NCI-H2171 treated with DMSO at 0.1 percent for 48 hours (cell line): ENCODE measurements at regions not wholly inside any gene's neighbourhood (a gene's known extent, or its start where the extent isn't known, plus 50 kb on each side); places are given as distances from the start of the nearest gene placed in this dataset.
A peak's percentile ranks its signal among the peaks of the same experiment; 100 is the strongest.

Source experiments
- DNase-seq: peaks from one replicate; lab custom pipeline; 2025; lab: John Stamatoyannopoulos, UW

DNA sequence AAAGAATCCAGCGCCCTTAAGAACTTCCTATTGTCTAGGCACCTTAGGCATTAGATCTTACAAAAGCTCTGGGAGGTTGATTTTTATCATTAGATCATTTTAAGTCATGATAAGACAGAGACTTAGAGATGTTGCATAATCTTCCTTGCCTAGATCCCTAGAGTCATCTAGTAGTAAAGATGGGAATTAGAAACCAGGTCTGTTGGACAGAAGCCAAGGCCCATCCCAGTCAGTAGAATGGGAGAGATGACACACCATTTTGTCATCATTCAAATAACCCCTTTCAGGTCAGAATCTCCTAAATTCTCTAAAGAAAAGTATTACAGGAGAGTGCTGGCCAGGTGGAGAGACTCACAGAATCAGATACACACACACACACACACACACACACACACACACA, 579.1 kb downstream of the BMP2 start:
- no peak for DNase-seq

DNA sequence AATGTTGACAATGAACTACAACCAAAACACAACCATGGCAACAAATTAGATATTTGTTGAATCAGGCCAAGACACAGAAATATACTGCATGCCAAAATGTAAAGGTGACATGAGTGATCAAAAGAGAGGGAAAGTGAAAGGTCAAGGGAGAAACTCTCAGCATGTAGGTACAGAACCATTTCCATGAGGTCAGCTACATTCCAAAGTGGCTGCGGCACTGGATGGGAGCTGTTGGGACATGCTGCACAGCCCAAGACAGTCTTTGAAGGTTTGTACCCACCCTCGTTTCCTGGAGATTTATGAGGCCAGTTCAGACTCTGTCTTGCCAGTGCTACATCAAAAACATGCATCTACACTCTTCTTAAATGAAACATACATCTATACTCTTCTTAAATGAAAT, 579.9 kb downstream of the BMP2 start:
- no peak for DNase-seq

DNA sequence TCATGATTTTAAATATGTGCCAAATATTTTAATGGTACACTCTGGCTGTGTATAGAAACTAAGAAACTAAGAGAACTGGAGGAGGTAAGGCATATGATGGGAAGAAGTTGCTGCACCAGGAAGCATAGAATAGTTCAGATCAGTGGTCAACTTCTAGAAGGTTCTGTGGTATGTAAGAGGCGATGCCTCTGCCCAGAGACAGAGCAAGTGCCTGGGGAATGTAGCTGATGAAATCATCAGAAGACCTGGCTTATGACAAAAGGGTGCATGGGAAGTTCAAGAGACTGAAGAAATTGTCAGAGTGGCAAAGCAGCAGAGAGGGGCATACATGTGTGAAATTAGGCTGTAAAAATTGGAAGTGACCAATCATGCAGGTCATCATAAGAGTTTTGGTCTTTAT, 580.8 kb downstream of the BMP2 start:
- DNase-seq: no peak

DNA sequence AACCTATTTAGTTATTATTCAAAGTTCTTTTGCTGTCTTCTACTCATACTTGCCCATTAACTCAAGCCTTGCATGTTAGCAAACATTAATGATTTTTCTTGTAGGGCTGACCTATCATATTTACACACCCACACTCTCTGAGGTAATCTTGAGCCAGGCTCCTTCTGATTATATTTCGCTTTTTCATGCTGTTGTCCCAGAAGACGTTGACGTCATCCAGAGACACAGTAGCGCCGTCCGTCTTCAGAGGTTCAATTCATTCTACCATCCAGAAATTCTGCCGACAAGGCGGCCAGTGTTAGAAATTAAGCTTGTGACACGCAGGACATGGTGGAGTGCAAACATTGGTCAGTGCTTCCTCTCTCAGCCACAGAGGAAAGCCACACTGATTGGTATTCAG, 584.7 kb downstream of the BMP2 start:
- DNase-seq: no peak

DNA sequence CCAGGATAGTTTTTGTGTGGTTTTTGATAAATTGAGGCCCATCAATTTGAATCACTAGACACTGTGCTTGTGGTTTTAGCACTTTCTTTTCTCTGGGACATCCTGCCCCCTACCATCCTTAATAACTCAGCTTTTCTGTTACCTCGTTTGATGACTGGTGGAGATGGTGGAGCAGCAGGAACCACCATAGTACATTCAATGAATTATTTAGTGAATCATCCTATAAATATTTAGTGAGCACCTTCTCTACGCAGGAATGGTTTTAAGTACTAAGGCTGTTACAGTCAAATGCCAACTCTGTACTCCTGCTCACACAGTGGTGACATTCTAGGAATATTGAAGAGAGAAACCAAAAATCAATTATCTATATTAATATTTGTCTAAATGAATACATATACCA, 585.2 kb downstream of the HAO1 start:
- no peak for DNase-seq

DNA sequence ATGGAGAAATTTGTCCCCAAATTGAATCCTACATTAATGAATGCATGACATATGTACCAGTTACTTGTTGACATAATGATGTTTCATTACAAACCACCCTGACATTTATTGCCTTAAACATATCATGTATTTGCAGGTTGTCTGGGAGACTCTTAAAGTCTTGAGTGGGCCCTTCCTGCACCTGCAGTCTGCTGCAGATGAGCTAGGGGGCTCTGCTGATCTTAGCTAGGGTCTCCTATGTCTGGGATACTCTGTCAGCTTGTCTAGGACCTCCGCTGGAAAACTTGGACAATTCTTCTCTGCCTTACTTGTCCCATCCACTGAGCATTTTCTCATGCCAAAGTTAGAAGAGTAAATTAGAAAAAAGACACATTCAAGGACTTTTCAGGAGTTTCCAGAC, 581.6 kb downstream of the HAO1 start:
- no peak for DNase-seq

DNA sequence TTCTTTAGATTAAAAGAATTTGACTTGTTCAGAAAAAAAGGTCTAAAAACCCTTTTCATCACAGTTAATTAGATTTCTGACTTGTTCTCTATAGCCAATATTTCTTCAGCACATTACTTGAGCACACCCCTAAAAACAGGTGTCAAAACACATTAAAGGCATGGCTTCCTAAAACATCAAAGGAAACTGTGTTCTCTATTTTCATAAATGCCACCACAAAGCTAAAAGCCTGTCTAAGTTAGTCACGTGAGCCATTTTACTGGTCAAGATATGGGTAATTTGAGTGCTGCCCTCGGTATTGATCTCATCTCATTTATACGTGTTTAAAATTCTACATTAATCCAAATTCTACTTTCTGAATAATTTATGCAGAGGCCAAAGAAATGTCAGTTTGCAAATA, 580.5 kb downstream of the HAO1 start:
- no peak for DNase-seq

DNA sequence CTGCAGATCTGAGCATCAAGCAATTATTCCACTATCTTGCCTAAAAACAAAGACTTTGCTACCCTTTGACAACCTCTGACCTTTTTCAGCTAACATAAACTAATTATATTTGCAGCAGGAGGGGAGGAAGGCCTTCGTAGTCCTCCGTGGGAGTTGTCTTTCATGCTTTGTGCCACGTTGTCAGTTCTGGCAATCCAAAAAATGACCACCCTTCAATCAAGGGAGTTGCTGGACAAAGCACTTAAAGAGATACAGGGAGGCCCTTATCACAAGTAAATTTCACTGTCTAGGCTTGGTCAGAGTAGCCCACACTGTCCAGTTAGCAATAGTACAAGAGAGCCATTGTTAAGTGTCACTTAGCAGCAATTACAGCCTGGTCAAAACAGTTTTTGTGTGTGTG, 578.9 kb downstream of the HAO1 start:
- DNase-seq: no peak

DNA sequence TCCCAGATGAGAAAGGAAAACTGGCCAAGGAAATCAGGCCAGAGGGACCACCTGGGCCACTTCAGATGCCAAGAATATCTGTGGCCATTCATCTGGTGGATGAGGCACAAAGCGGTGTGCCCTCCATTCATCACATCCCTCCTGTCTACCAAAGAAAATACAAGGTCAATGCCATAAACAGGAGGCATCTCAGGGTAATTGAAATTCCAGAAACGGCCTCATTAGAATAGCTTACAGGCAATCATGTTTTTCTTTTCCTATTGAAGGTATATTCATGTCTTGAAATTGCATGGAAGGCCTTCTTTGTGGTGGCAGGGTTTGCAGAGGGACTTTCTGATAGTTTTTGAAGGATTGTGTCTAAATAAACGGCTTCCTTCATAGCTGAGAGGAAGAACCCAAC, 578.3 kb downstream of the HAO1 start:
- DNase-seq: no peak

DNA sequence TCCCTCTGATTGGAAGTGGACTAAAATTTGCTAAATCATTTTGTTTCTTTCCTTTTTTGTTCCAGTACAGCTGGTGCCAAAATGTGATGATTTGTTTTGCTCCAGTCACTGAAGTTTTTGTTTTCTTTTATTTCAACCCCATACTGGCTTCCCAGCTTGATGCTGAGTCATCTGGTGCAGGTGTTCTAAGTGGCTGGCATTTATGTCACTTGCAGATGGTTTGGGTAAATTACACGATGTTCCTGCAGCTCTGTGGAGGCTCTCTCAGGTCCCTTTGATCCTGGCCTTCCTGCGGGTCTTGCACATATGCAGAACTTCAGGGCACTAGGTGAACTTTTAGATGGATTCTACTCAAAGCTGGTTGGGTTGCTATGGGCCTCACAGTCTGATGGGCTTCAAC, 577.7 kb downstream of the HAO1 start:
- DNase-seq: no peak

DNA sequence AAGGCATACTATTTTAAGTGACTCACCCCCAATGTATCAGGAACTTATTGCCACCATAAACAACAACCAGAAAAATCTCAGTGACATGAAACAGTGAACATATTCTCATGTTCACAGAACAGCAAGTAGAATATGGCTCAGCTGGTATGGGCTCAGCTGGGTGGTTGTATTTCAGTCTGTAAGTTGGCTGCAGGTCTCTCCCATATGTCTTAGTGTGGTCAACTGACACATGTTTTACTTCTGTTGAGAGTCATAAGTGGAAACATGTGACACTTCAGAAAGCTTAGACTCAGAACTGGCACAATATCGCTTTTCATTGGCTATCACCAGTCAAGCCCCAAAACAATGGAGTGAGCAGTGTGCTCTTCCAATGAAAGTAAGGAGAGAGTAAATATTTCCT, 574.1 kb downstream of the HAO1 start:
- no peak for DNase-seq

DNA sequence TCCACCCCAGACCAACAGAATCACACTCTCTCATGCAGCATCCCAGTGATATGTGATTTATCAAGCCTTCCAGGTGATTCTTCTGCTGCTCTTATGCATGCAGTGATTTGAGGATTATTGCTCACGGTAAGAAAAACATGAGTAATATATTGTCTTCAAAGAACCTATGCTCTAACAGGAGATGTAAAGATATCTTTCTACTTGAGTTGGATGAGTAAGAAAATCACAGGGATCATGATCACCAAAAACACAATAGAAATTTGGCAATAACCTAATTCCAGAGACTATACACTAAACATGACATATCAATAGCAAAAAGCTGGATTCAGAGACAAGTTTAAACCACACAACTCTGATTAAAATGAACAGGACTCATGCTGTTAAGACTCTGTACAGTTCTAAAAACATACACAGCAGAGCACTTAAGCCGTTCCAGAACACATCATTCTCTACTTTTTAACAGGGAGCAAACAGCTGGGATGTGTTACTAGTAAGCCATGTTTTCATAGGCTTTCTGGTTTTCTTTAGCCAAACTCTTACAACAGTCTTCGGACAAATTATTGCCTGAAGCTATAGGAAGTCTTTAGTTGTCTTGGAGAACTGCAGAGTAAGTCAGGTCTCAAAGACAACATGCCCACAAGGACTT, 568.6 kb downstream of the HAO1 start:
- no peak for DNase-seq

DNA sequence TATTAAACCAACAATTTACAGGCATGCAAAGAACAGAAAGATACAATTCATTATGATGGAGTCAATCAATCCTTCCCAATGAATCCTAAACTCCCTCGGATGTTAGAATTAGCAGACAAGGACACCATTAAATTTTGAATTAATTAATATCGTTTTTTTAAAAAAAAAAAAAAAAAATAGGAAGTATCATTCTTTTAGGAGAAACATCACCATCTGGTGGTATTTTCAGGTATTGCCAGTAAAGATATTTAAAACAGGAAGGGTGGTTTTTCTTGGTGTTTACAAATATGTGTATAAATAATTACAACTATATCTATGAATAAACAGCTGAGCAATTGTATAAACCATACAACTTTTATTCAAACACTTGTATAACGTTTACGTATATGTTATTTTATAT, 564.4 kb downstream of the HAO1 start:
- peak; percentile 26 for DNase-seq

DNA sequence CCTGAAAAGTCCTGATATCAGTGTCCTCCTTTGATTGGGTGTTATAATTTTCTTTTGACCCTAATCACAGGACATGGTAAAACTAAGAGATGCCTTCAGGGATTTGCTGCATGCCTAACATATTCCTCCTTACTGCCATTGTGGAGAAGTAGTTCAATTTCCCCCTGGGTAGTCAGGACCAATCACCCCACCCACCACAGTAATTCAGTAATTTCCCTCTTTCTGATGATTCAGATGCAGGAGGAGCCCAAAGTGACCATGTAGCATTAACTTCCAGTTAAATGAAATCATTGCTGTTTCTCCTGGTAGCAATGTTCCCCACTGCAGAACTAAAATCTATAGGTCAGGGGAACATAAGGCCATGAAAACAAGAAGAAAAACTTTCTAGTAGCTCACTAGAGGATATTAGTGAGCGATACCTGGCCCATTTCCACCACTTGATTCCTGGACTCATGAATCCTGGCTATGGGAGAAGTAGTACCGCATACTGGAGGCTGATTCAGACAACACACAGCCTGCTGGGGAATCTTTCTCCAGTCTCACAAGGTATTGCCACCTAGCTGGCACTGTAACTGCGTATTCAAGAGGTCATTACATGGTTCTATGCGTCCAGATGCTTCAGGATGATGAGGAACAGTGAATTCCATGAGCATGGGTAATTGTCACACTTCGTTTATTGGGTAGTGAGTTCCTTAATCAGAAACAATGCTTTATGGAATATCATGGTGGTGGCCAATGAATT, 561.2 kb downstream of the HAO1 start:
- DNase-seq: no peak

DNA sequence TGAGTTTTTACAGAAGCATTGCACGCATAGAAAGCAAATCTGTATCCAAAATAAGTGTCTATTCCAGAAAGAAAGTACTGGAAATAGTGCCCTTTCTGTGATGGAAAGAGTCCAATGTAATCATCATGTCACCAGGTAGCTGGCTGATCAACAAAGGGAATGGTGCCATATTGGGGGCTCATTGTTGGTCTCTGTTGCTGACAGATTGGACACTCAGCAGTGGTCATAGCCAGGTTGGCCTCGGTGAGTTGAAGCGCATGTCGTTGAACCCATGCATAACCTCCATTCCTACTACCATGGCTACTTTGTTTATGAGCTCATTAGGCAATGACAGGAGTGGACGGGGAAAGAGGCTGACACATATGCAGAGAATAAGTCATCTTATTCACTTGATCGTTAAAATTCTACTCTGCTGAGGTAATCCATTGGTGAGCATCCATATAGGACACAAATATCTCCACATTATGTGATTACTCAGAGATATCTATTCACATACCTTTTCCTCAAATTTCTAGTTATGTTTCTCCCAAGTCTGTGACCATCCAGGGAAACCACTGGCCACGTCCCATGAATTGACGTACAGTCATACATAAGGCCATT, 560.5 kb downstream of the HAO1 start:
- no peak for DNase-seq

DNA sequence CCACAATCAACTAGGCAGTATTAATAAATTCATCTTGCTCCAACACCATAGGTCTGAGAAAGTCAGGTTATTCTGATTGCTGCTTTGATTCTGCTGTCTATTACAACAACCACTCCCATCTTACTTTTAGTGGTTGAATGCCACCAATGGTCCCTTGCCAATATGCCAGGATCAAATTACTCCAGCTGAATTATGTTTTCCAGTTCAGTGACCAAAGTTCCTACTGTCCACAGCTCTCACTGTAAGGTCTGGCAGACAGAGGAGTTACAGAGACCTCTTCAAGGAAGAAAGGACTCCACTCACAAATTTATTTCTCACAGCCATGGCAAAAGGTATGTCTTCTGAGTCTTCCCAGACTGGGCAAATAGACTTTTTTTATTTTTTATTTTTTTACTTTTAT, 557.0 kb downstream of the HAO1 start:
- DNase-seq: no peak

DNA sequence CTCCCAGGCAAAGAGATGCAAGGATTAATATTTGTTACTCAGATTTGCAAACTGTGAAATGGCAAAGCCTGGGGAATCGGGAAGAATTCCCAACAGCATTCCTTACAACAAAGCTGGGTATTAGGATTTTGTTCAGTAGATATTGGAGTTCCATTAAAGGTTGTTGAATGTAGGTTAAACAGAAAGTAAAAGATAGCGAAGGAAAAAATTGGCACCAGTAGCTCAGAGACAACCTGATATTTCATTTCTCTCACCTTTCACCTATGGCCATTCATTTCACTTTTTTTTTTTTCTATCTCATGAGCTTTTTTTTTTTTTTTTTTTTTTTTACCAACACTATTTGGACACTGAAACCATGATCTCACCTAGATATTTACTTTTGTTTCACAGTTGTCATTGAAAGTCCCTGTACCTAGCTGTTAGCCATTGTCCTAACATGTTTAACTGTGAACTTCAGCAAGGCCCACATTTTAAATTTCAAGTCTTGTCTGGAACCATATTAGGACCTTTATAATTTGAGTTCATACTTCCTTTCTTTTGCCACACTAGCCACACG, 552.5 kb downstream of the HAO1 start:
- DNase-seq: no peak

DNA sequence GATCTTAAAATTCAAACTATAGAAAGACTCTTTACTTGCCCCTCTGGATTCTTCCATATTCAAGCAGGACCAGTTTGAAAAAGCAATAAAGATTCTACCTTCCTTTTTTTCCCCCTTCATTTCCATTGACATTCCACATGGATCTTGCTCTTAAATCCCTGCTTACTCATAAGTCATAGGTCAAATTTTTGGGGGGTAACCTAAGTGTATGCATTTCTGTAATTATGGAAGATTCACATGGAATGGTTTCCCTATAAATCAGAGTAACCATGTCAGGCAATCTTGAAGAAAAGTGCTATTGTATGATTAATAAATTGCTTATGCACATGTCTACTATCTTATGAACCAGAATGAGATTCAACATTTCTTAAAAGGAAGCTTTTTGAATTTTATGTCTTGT, 551.0 kb downstream of the HAO1 start:
- no peak for DNase-seq

DNA sequence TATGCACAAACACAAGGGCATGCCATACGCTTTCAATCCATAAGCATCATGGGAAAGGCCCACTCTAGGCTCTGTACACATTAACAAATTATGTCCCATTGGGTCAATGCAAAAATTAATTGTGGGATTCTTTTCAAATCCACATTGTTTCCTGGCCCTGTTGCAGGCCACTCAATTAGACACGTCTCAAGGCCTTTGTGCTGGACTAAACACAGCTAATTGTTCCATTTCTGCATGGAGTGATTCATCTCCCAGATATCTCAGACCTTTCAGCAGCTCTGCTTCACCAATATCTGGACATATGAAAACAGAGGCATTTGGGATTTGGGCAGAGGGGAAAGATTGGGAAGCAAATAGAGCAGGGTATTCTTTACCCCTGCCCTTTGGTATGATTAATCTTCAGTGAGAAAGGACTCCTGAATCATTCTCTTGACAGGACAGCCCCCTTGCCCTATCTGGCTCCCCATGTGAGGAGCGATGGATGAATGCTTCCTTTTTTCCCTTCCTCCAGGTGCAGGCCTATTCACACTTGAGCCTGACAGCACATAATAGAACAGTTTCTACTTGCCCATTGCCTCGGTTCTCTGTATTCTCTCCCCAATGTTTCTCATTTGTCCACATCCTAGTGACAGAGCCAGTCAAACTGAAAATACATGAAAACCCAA, 547.6 kb downstream of the HAO1 start:
- no peak for DNase-seq

DNA sequence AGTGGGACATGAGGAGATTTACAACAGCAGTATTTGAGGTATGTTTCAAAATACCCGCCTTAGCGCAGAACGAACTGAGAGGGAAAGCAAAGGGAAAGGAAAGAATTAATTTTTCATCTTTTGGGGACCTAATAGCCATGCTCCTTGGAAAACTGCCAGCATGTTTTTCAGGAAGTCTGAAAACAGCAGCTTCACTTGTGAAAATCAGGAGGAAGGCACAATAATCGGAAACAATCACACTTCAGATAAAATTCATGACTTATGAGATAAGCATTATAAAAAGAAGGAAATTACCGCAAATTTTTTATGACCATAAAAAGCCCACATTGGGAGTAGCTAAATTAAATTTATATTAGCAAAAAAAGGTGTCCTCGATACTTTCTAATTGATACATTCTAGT, 541.1 kb downstream of the HAO1 start:
- no peak for DNase-seq

DNA sequence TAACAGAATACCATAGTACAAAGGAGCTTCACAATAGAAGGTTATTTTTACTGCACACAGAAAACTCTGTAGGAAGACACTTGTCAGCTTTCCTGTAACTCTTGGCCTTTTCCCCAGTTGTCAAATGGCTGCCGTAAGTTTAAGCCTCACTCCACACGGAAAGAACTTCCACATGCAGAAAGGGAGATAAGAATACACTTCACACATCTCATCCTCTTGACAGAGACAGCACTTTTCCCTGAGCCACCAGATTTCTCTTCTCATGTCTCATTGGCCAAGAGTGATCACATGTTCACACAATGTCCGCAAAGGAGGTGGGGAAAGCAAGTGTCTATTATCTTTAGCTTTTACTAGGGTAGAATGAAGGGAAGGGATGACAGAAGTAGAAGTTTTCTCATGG, 540.7 kb downstream of the HAO1 start:
- no peak for DNase-seq

DNA sequence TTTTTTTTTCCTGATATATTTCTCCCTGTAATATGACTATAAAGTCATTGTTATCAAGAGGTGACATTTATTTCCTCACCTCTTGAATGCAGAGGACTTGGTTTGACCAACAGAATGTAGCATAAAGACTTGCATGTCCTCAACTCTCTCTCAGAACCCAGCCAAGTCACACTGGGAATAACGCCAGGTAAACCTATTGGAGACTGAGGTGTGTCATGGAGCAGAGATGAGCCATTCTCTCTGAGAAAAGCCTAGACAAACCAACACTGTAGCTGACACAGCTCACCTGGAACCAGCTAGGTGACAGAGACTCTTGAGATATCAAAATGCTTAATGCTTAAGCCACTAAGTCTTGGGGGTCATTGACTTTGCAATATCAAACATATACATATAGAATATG, 533.6 kb downstream of the HAO1 start:
- no peak for DNase-seq

DNA sequence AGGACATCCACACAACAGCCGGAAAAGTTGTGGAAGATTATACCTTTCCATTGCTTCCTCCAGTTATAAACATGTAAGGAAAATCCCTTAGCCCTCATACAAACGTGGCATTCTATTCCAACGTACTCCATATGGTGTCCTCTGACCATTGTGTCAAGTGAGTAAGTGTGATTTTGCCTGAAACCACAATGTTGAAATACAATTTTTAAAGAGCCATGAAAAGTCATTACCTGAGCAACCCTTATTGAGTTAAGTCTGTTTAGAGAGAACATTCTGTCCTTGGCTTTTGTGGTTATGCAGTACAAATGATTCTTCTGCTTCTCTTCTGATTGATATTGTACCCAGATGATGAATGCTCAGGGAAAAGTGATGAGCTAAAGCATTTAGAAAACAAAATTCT, 530.1 kb downstream of the HAO1 start:
- no peak for DNase-seq
